ENCODE measurements at regions not wholly inside any gene's neighbourhood (a gene's known extent, or its start where the extent isn't known, plus 50 kb on each side); places are given as distances from the start of the nearest gene placed in this dataset.
"Not testable (repeated sequence)": the region's sequence is repeated elsewhere in the genome, so short reads cannot be mapped to it uniquely, and the experiment has no call there.

DNA sequence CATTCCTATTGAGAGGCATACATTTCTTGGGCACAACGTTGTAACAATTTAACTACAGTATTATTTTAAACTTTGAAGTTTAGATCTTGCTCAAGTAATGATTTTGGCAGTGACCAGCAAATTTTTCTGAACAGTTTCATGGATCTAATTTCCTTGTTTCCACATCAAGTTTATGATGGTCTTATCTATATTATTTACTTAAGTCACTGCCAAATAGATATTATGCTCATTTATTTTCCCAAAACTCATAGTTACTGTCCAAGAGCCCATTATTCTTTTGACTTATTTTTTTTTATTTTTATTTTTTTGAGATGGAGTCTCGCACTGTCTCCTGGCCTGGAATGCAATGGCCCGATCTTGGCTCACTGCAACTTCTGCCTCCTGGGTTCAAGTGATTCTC lies 86.5 kb upstream of the TLE4 start:
- TF ChIP-seq, protein P1, sequence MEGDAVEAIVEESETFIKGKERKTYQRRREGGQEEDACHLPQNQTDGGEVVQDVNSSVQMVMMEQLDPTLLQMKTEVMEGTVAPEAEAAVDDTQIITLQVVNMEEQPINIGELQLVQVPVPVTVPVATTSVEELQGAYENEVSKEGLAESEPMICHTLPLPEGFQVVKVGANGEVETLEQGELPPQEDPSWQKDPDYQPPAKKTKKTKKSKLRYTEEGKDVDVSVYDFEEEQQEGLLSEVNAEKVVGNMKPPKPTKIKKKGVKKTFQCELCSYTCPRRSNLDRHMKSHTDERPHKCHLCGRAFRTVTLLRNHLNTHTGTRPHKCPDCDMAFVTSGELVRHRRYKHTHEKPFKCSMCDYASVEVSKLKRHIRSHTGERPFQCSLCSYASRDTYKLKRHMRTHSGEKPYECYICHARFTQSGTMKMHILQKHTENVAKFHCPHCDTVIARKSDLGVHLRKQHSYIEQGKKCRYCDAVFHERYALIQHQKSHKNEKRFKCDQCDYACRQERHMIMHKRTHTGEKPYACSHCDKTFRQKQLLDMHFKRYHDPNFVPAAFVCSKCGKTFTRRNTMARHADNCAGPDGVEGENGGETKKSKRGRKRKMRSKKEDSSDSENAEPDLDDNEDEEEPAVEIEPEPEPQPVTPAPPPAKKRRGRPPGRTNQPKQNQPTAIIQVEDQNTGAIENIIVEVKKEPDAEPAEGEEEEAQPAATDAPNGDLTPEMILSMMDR (IDR thresholded peaks at IDR 0.05; ENCODE audit: insufficient read depth, low read depth, low read length): no peak
- DNase-seq (ENCODE audit: low read depth): no peak
- H3K4me3 ChIP-seq (ENCODE audit: low read depth, low read length): no peak overlapping the region

- no peak overlapping the region for H3K4me3 ChIP-seq (ENCODE audit: low read depth, low read length)
- peak; percentile 74 for DNase-seq (ENCODE audit: low read depth)
- TF ChIP-seq, protein P1 (IDR thresholded peaks at IDR 0.05; ENCODE audit: insufficient read depth, low read depth, low read length): no peak
Measured at GRCh38 chr9:79489261-79490000, 82.3 kb upstream of the TLE4 start.

DNA sequence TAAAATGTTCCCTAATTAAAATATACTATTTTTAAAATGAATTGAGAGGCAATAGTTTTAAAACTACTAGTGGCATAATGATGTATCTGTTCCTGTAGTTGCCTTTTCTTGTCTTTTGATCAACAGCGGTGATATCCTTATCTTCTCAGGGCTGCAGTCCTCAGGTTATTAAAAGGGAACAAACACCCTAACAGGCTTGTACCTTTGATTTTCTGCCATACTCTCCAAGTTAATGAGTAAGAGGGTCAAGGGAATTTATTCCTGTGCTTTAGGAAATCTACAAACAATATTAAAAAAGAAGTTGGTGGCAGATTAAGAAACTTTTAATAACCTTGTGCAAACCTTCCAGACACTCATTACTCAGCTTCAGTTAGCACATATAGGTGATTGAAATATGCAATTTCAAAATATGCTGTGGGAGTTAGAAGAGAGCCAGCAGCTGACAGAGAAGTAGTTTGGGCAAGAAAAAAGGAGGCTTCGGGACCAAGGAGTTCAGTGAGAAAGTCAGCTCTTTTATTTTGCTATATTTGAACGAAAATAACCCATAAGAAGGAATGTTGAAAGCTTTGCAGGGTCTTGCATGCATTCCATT lies 81.0 kb upstream of the TLE4 start:
- no peak overlapping the region for H3K4me3 ChIP-seq (ENCODE audit: low read depth, low read length)
- TF ChIP-seq, protein P1 (IDR thresholded peaks at IDR 0.05; ENCODE audit: insufficient read depth, low read depth, low read length): no peak
- DNase-seq (ENCODE audit: low read depth): no peak

GRCh38 chr9:79492092-79493009 lies 79.4 kb upstream of the TLE4 start:
- TF ChIP-seq, protein P1 (IDR thresholded peaks at IDR 0.05; ENCODE audit: insufficient read depth, low read depth, low read length): no peak
- DNase-seq (ENCODE audit: low read depth): peak; percentile 21
- no peak overlapping the region for H3K4me3 ChIP-seq (ENCODE audit: low read depth, low read length)

- not testable (repeated sequence) for DNase-seq (ENCODE audit: low read depth); H3K4me3 ChIP-seq (ENCODE audit: low read depth, low read length)
Measured at GRCh38 chr9:79500196-79500864, 71.4 kb upstream of the TLE4 start.

DNA sequence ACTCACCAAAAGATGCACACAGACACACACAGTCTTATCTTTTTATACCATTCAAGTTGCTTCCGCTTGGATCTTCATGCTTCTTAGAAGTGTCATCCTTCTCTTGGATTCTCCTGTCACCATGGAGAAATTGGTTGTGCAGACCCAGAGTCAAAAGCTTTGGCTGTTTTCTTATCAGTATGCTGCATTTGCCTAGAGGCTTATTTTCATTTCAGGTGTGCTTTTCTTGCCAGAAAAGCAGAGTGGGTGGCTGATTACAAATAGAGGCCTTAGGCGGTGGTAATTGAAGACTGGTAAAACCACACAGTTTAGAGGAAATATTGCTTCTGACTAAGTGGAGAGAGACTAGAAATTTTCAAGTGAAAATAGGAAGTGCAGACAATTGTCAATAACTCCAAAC lies 70.2 kb upstream of the TLE4 start:
- no peak overlapping the region for H3K4me3 ChIP-seq (ENCODE audit: low read depth, low read length)
- TF ChIP-seq, protein P1 (IDR thresholded peaks at IDR 0.05; ENCODE audit: insufficient read depth, low read depth, low read length): no peak
- DNase-seq (ENCODE audit: low read depth): no peak

Measured in fibroblast of villous mesenchyme (primary cell).